H1 (cell line): ENCODE measurements at regions not wholly inside any gene's neighbourhood (a gene's known extent, or its start where the extent isn't known, plus 50 kb on each side); places are given as distances from the start of the nearest gene placed in this dataset.

Experiments
- CTCF ChIA-PET: fragments of 300-600 bp; sonication (Branson Sonifier 250); formaldehyde crosslinking; loops from one replicate; lab custom pipeline; 2021; ENCODE audit not compliant: partially characterized antibody; lab: Charles Lee
- POLR2A ChIA-PET: fragments of 300-600 bp; sonication (Branson Sonifier 250); formaldehyde crosslinking; loops from one replicate; lab custom pipeline; 2021; ENCODE audit warnings: inconsistent platforms; ENCODE audit not compliant: partially characterized antibody; lab: Charles Lee
- DNase-seq, 2 experiments: peaks; one replicate each; pipeline versions ENCODE4 v3.0.0 to v3.0.0-alpha.2; 2010 to 2022; ENCODE audit warnings: low spot score in 2 of 2, low read depth in 1 of 2, mixed read lengths in 1 of 2
- FAIRE-seq: peaks from 2 replicates; lab custom pipeline; 2011; peaks lifted over from hg19 to GRCh38; lab: Jason Lieb, UNC
- H2AFZ ChIP-seq: 2 replicates; pipeline ENCODE4 v1.8.1; 2012; ENCODE audit warnings: low read length, inconsistent platforms
- H2AK5ac ChIP-seq: 2 replicates; pipeline ENCODE4 v1.6.1; 2013; ENCODE audit warnings: low read depth, low read length
- H2BK120ac ChIP-seq: replicated peaks from 2 replicates; pipeline ENCODE3; 2013; ENCODE audit warnings: low read depth, low read length, inconsistent platforms
- H2BK12ac ChIP-seq: 2 replicates; pipeline ENCODE4 v1.6.1; 2013; ENCODE audit warnings: low read depth, low read length
- H2BK15ac ChIP-seq: 2 replicates; pipeline ENCODE4 v1.6.1; 2013; ENCODE audit warnings: low read length
- H2BK20ac ChIP-seq: 2 replicates; pipeline ENCODE4 v1.6.1; 2013; ENCODE audit warnings: low read length
- H2BK5ac ChIP-seq: 2 replicates; pipeline ENCODE4 v1.6.1; 2013; ENCODE audit warnings: low read depth, low read length
- H3K14ac ChIP-seq: 2 replicates; pipeline ENCODE4 v1.6.1; 2013; ENCODE audit warnings: inconsistent platforms; ENCODE audit not compliant: insufficient read length
- H3K18ac ChIP-seq: 2 replicates; pipeline ENCODE4 v1.6.1; 2013; ENCODE audit warnings: low read length; ENCODE audit errors: extremely low read depth
- H3K23ac ChIP-seq: 2 replicates; pipeline ENCODE4 v1.6.1; 2013; ENCODE audit warnings: inconsistent platforms; ENCODE audit not compliant: insufficient read length
- H3K23me2 ChIP-seq: 2 replicates; pipeline ENCODE4 v1.6.1; 2013; ENCODE audit warnings: low read depth, low read length
- H3K27ac ChIP-seq: 2 replicates; pipeline ENCODE4 v1.6.1; 2011; ENCODE audit warnings: low read depth, low read length, inconsistent platforms
- H3K27me3 ChIP-seq, 4 experiments: replicated peaks in 1 of 4; 1 replicate in 1 of 4; 2 replicates in 3 of 4; pipeline versions ENCODE4 v1.6.1 to v1.8.1; 2011 to 2013; ENCODE audit warnings: low read length in 3 of 4, mild to moderate bottlenecking in 3 of 4, inconsistent platforms in 2 of 4, mixed read lengths in 2 of 4, moderate library complexity in 1 of 4; ENCODE audit not compliant: control insufficient read depth in 3 of 4, insufficient read depth in 3 of 4; ENCODE audit errors: extremely low read depth in 1 of 4
- H3K36me3 ChIP-seq, 4 experiments: 2 replicates each; pipeline versions ENCODE4 v1.6.1 to v1.8.1; 2011 to 2013; ENCODE audit warnings: mild to moderate bottlenecking in 4 of 4, low read length in 3 of 4, moderate library complexity in 2 of 4, control low read depth in 1 of 4, inconsistent platforms in 1 of 4; ENCODE audit not compliant: insufficient read depth in 4 of 4, control insufficient read depth in 2 of 4
- H3K4ac ChIP-seq: replicated peaks from 2 replicates; pipeline ENCODE3; 2013; ENCODE audit warnings: low read length, low read depth, mixed read lengths, inconsistent platforms; ENCODE audit not compliant: insufficient read length
- H3K4me1 ChIP-seq, 4 experiments: replicated peaks in 1 of 4; 1 replicate in 1 of 4; 2 replicates in 3 of 4; pipeline versions ENCODE4 v1.6.1 to v1.8.1; 2011 to 2013; ENCODE audit warnings: low read length in 3 of 4, inconsistent platforms in 2 of 4, mixed read lengths in 1 of 4; ENCODE audit not compliant: insufficient read depth in 4 of 4, control insufficient read depth in 3 of 4
- H3K4me2 ChIP-seq, 2 experiments: 2 replicates each; pipeline versions ENCODE4 v1.6.1 to v1.8.1; 2011 to 2013; ENCODE audit warnings: low read depth in 2 of 2, low read length in 2 of 2, control low read depth in 1 of 2, inconsistent platforms in 1 of 2, mild to moderate bottlenecking in 1 of 2; ENCODE audit not compliant: insufficient read depth in 1 of 2
- H3K4me3 ChIP-seq, 4 experiments: fragments of 200-600, 300-600 bp in 1 of 4; sonication (generic), shearing (Covaris generic), sonication (Bioruptor Twin) in 1 of 4; 2 replicates each; pipeline versions ENCODE4 v1.5.1 to v1.8.1; 2011 to 2016; ENCODE audit warnings: low read length in 4 of 4, low read depth in 3 of 4, control low read depth in 2 of 4, inconsistent platforms in 2 of 4, mild to moderate bottlenecking in 2 of 4, mixed read lengths in 1 of 4, moderate library complexity in 1 of 4; ENCODE audit not compliant: insufficient read depth in 2 of 4; ENCODE audit errors: extremely low read depth in 1 of 4
- H3K56ac ChIP-seq: replicated peaks from 2 replicates; pipeline ENCODE3; 2013; ENCODE audit warnings: low read depth, mild to moderate bottlenecking, mixed read lengths, low read length, inconsistent platforms; ENCODE audit not compliant: insufficient read length
- H3K79me1 ChIP-seq: 2 replicates; pipeline ENCODE4 v1.6.1; 2013; ENCODE audit warnings: low read depth, low read length, control low read depth
- H3K79me2 ChIP-seq, 2 experiments: 2 replicates each; pipeline versions ENCODE4 v1.6.1 to v1.8.1; 2012 to 2013; ENCODE audit warnings: low read length in 2 of 2, mild to moderate bottlenecking in 2 of 2, inconsistent platforms in 1 of 2; ENCODE audit not compliant: insufficient read depth in 2 of 2, control insufficient read depth in 1 of 2
- H3K9ac ChIP-seq, 4 experiments: replicated peaks in 1 of 4; 1 replicate in 1 of 4; 2 replicates in 3 of 4; pipeline versions ENCODE4 v1.6.1 to v1.8.1; 2011 to 2013; ENCODE audit warnings: low read depth in 3 of 4, low read length in 3 of 4, control low read depth in 2 of 4, mild to moderate bottlenecking in 2 of 4, moderate library complexity in 2 of 4, inconsistent platforms in 1 of 4; ENCODE audit errors: extremely low read depth in 1 of 4
- H3K9me3 ChIP-seq, 2 experiments: 2 replicates each; pipeline versions ENCODE4 v1.6.1 to v1.8.1; 2012 to 2013; ENCODE audit warnings: mild to moderate bottlenecking in 2 of 2, moderate library complexity in 2 of 2, control low read depth in 1 of 2, inconsistent platforms in 1 of 2, low read depth in 1 of 2, low read length in 1 of 2, mixed read lengths in 1 of 2; ENCODE audit not compliant: insufficient read depth in 2 of 2
- H4K20me1 ChIP-seq, 2 experiments: replicated peaks in 1 of 2; 2 replicates each; pipeline versions ENCODE3 to v1.8.1; 2011 to 2013; ENCODE audit warnings: inconsistent platforms in 2 of 2, low read length in 2 of 2, mild to moderate bottlenecking in 1 of 2; ENCODE audit not compliant: insufficient read depth in 2 of 2, control insufficient read depth in 1 of 2
- H4K5ac ChIP-seq: 2 replicates; pipeline ENCODE4 v1.6.1; 2013; ENCODE audit warnings: low read length, low read depth, mixed read lengths, inconsistent platforms; ENCODE audit not compliant: insufficient read length
- H4K8ac ChIP-seq: 2 replicates; pipeline ENCODE4 v1.8.0; 2013; ENCODE audit warnings: mild to moderate bottlenecking, moderate library complexity, low read length, inconsistent platforms; ENCODE audit not compliant: insufficient read depth; ENCODE audit errors: extremely low read depth
- H4K91ac ChIP-seq: replicated peaks from 2 replicates; pipeline ENCODE3; 2013; ENCODE audit warnings: low read length, mixed read lengths, inconsistent platforms; ENCODE audit not compliant: insufficient read length
- MAFK ChIP-seq: IDR thresholded peaks from 2 replicates; pipeline ENCODE4 v1.6.1; 2012; ENCODE audit warnings: low read depth, mild to moderate bottlenecking, improper control_type of control experiment, low read length
- RBBP5 ChIP-seq: IDR thresholded peaks from 2 replicates; pipeline ENCODE4 v1.7.1; 2012; ENCODE audit warnings: low read depth, mild to moderate bottlenecking, inconsistent platforms, low read length, moderate library complexity, borderline replicate concordance
- SIN3A ChIP-seq, 2 experiments: IDR thresholded peaks in 1 of 2; conservative IDR thresholded peaks in 1 of 2; 2 replicates each; pipeline ENCODE4 v1.6.1; 2011 to 2012; ENCODE audit warnings: low read length in 2 of 2, improper control_type of control experiment in 1 of 2, low read depth in 1 of 2, mild to moderate bottlenecking in 1 of 2
- WGBS, 2 experiments: shearing (Covaris generic) in 1 of 2; methylation state at CpG; one replicate each; pipeline versions ENCODE4 v1.1.6 to v1.1.7; 2013 to 2015; ENCODE audit warnings: low lambda C conversion rate in 2 of 2, mixed read lengths in 2 of 2, inconsistent platforms in 1 of 2, low coverage in 1 of 2, missing lambda C conversion rate in 1 of 2; ENCODE audit not compliant: insufficient replicate concordance in 2 of 2, insufficient coverage in 1 of 2, insufficient read length in 1 of 2; ENCODE audit errors: extremely low coverage in 1 of 2, missing lambda C conversion rate in 1 of 2; 5-methylcytosine and 5-hydroxymethylcytosine counted together

DNA sequence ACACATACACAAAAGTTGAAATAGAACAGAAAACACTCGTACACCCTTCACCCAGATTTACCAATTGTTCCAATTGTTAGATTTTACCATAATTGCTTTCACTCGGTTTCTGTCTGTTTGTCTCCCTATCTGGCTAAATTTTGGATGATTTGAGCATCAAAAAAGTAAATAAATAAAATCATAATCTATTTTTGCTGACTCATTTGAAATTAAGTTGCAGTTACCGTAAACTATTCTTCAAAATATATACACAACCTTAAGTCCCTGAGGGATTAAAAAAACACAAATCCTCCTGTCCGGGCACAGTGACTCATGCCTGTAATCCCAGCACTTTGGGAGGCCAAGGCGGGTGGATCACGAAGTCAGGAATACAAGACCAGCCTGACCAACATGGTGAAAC lies 81.3 kb upstream of the SYT9 start:
- no peak overlapping the region for H3K27ac ChIP-seq
- H3K36me3 ChIP-seq, result no peaks in the 10 kb centered on the region
- ChIA-PET POLR2A (no interaction called here), CTCF (interaction anchor here (0.6 kb wide), 1 partner anchor 191 kb away, joined by 3 read pairs; no protein-coding TSS in a partner anchor)
- no peaks in the 10 kb centered on the region for H3K79me2 ChIP-seq
- H4K8ac ChIP-seq, result no peak overlapping the region
- no peak overlapping the region for H2BK120ac ChIP-seq
- no peak for DNase-seq
- no peak overlapping the region for H3K14ac ChIP-seq
- TF ChIP-seq SIN3A (conservative IDR thresholded peaks at IDR 0.05 in 1 of 2, IDR thresholded peaks at IDR 0.05 in 1 of 2; ENCODE audit: low read depth in 1 of 2, low read length in 2 of 2), result no peak
- TF ChIP-seq RBBP5, result no peak
- peak; percentile 6; the same call in 1 of the 2 replicates for TF ChIP-seq MAFK
- H3K4me2 ChIP-seq, result no peak overlapping the region
- no peak overlapping the region for H2BK12ac ChIP-seq
- no peak overlapping the region for H3K56ac ChIP-seq
- WGBS, 2 experiments, result 89% methylated on average over 6 of the region's 6 CpGs; no CpG with 5 or more reads in 1 of the 2 experiments
- H4K5ac ChIP-seq, result no peak overlapping the region
- H3K23me2 ChIP-seq, result no peaks in the 10 kb centered on the region
- H3K23ac ChIP-seq, result no peak overlapping the region
- no peaks in the 10 kb centered on the region for H3K79me1 ChIP-seq
- H3K4me1 ChIP-seq, result no peaks in the 10 kb centered on the region
- FAIRE-seq, result no peak
- no peak overlapping the region for H2BK5ac ChIP-seq
- H3K18ac ChIP-seq, result no peak overlapping the region
- no peak overlapping the region for H3K4ac ChIP-seq
- no peaks in the 10 kb centered on the region for H3K27me3 ChIP-seq
- no peak overlapping the region for H3K9ac ChIP-seq
- H3K4me3 ChIP-seq, result no peak overlapping the region
- no peaks in the 10 kb centered on the region for H4K20me1 ChIP-seq
- H2AK5ac ChIP-seq, result no peak overlapping the region
- H3K9me3 ChIP-seq, result no peaks in the 10 kb centered on the region
- no peak overlapping the region for H4K91ac ChIP-seq
- H2BK20ac ChIP-seq, result no peak overlapping the region
- H2AFZ ChIP-seq, result no peak overlapping the region
- no peak overlapping the region for H2BK15ac ChIP-seq
